OCI-LY7 (cell line): ENCODE measurements at regions not wholly inside any gene's neighbourhood (a gene's known extent, or its start where the extent isn't known, plus 50 kb on each side); places are given as distances from the start of the nearest gene placed in this dataset.
"Not testable (repeated sequence)": the region's sequence is repeated elsewhere in the genome, so short reads cannot be mapped to it uniquely, and the experiment has no call there.

ENCODE experiments used
- BruUV-seq: library from RNA; stranded (reverse); fragments of 400-500 nt; replicated peaks from 2 replicates; lab custom pipeline; 2021; lab: Mats Ljungman, UMichigan
- CTCF ChIA-PET: fragments of 300-600 bp; sonication (Branson Sonifier 250); formaldehyde crosslinking; loops from one replicate; lab custom pipeline; 2022; ENCODE audit warnings: antibody characterized with exemption; ENCODE audit not compliant: unreplicated experiment; lab: Charles Lee
- POLR2A ChIA-PET: fragments of 300-600 bp; sonication (Branson Sonifier 250); formaldehyde crosslinking; loops from one replicate; lab custom pipeline; 2022; ENCODE audit warnings: antibody characterized with exemption; lab: Charles Lee
- DNase-seq: peaks from one replicate; pipeline ENCODE4 v3.0.0-alpha.2; 2015; ENCODE audit warnings: low spot score
- H2AFZ ChIP-seq: fragments of 200-600 bp; sonication (generic), shearing (Covaris generic); 2 replicates; pipeline ENCODE4 v1.6.1; 2014; ENCODE audit warnings: mild to moderate bottlenecking, antibody characterized with exemption, low read length, moderate library complexity
- H3K27ac ChIP-seq: fragments of 200-600 bp; sonication (generic); 2 replicates; pipeline ENCODE4 v1.5.1; 2014; ENCODE audit warnings: mixed run types, low read depth, mild to moderate bottlenecking, moderate library complexity, low read length, inconsistent platforms; ENCODE audit not compliant: poor library complexity, severe bottlenecking
- H3K36me3 ChIP-seq: fragments of 200-600 bp; sonication (generic); 2 replicates; pipeline ENCODE4 v1.6.1; 2014; ENCODE audit warnings: mild to moderate bottlenecking, antibody characterized with exemption, low read length, moderate library complexity, mixed read lengths; ENCODE audit not compliant: insufficient read depth
- H3K4me1 ChIP-seq: fragments of 200-600 bp; sonication (generic); 2 replicates; pipeline ENCODE4 v1.5.1; 2014; ENCODE audit warnings: mild to moderate bottlenecking, low read length; ENCODE audit not compliant: insufficient read depth, poor library complexity, severe bottlenecking
- H3K4me2 ChIP-seq: fragments of 200-600 bp; sonication (generic); 2 replicates; pipeline ENCODE4 v1.6.1; 2014; ENCODE audit warnings: mild to moderate bottlenecking, low read length
- H3K4me3 ChIP-seq: fragments of 200-600 bp; sonication (generic); 2 replicates; pipeline ENCODE4 v1.5.1; 2014; ENCODE audit warnings: mild to moderate bottlenecking, low read depth, low read length; ENCODE audit not compliant: poor library complexity, severe bottlenecking
- H3K79me2 ChIP-seq: fragments of 200-600 bp; sonication (generic); 2 replicates; pipeline ENCODE4 v1.6.1; 2016; ENCODE audit warnings: low read depth, mild to moderate bottlenecking, low read length, moderate library complexity, mixed read lengths; ENCODE audit not compliant: insufficient read depth
- H3K9me2 ChIP-seq: fragments of 200-600 bp; sonication (generic); 2 replicates; pipeline ENCODE4 v1.6.1; 2016; ENCODE audit warnings: mild to moderate bottlenecking, low read length, mixed read lengths; ENCODE audit not compliant: insufficient read depth
- H3K9me3 ChIP-seq: fragments of 200-600 bp; sonication (generic); 2 replicates; pipeline ENCODE4 v1.6.1; 2014; ENCODE audit warnings: mild to moderate bottlenecking, mixed run types, low read length, mixed read lengths
- H4K20me1 ChIP-seq: fragments of 200-600 bp; sonication (generic); 2 replicates; pipeline ENCODE4 v1.6.1; 2014; ENCODE audit warnings: mild to moderate bottlenecking, antibody characterized with exemption, low read length, moderate library complexity, mixed read lengths; ENCODE audit not compliant: insufficient read depth
- EZH2phosphoT487 ChIP-seq: fragments of 200-600 bp; sonication (generic); IDR thresholded peaks from 2 replicates; pipeline ENCODE4 v1.6.1; 2018; ENCODE audit warnings: low read depth, borderline replicate concordance, mild to moderate bottlenecking, mixed run types, antibody characterized with exemption, low read length, moderate library complexity, mixed read lengths
- intact Hi-C: fragments of 100-400 bp; cut with micrococcal nuclease; formaldehyde crosslinking; loops from one replicate; pipeline ENCODE4 v1.10.0; 2022; ENCODE audit not compliant: unreplicated experiment
- TF ChIP-seq, protein P1 (sequence below): fragments of 200-600 bp; sonication (generic); conservative IDR thresholded peaks from 2 replicates; pipeline ENCODE4 v1.5.1; 2014; ENCODE audit warnings: mild to moderate bottlenecking, antibody characterized with exemption, low read length, moderate library complexity, mixed read lengths

DNA sequence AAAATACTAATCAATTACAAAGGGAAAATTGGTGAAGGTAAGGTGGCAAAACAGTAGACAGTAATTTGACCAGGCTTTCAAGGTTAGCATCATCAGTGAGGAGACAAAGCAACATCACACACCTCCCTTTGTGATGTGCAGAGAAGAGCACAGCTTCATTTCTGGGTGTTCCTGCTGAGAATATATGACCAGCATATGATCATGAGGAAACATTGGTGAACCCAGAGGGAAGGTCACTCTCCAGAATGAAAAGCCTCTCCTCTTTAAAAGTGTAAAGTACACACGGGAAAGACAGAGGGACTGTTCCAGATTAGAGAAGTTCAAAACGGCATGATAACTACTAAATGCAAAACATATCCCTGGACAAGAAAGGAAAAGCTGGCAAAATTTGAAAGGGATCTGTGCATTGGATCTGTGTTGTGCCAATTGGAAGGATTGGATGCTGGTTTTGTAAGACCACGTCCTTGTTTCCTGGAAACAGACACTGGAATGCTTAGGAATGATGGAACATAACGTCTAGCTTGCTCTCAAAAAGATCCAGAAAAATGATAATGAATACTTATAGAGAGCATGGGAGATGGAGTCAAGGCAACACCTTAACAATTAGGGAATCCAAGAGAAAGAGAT lies 80.6 kb upstream of the MITF start:
- POLR2A ChIA-PET = no interaction called here
- Histone ChIP-seq H3K36me3 (no peaks in the 10 kb centered on the region), H3K9me3 (no peaks in the 10 kb centered on the region), H4K20me1 (no peaks in the 10 kb centered on the region), H3K4me1 (no peaks in the 10 kb centered on the region), H3K79me2 (no peaks in the 10 kb centered on the region), H3K27ac (no peak overlapping the region), H3K4me2 (no peak overlapping the region), H2AFZ (no peak overlapping the region), H3K4me3 (no peak overlapping the region), H3K9me2 (no peaks in the 10 kb centered on the region)
- DNase-seq = no peak
- intact Hi-C loops = no loop called here
- no TSS peak for BruUV-seq
- CTCF ChIA-PET = no interaction called here
- no peak for TF ChIP-seq EZH2phosphoT487

DNA sequence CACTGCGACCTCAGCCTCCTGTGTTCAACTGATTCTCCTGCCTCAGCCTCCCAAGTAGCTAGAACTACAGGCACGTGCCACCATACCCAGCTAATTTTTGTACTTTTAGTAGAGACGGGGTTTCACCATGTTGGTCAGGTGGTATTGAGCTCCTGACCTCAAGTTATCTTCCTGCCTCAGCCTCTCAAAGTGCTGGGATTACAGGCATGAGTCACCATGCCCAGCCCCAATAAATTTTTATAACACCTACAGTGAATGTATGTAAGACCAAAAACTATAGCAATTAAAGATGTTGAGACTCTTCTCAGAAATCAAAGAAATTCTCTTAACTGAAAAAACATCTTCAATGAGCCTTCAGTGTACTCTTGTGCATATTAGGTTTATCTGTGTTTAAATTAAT lies 82.2 kb upstream of the MITF start:
- H3K27ac ChIP-seq, BruUV-seq, H3K4me2 ChIP-seq, H3K79me2 ChIP-seq, DNase-seq, H3K4me3 ChIP-seq, H3K9me3 ChIP-seq, H4K20me1 ChIP-seq, H2AFZ ChIP-seq, H3K9me2 ChIP-seq, H3K4me1 ChIP-seq, H3K36me3 ChIP-seq, intact Hi-C loops, CTCF ChIA-PET: not testable (repeated sequence)
- POLR2A ChIA-PET = interaction anchor here (0.9 kb wide), 1 partner anchor 27 kb away, joined by 3 read pairs; no protein-coding TSS in a partner anchor

DNA sequence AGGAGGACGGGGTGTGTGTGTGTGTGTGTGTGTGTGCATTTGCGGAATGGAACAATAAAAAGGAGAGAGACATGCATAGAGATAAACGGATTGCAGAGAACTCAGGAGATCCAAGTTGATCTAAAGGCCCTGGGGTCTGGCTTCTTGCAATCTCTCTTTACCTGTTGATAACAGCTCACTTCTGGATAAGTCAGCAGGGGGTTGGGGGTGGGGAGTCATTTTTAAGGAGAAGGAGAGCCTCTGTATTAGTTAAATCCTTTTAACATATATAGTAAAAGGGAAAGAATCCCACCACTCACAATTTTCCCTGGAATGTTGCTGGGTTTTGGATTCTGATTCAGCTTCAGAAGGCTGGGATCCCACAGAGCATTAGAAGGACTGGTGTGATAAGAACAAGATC lies 87.5 kb upstream of the MITF start:
- POLR2A ChIA-PET = no interaction called here

DNA sequence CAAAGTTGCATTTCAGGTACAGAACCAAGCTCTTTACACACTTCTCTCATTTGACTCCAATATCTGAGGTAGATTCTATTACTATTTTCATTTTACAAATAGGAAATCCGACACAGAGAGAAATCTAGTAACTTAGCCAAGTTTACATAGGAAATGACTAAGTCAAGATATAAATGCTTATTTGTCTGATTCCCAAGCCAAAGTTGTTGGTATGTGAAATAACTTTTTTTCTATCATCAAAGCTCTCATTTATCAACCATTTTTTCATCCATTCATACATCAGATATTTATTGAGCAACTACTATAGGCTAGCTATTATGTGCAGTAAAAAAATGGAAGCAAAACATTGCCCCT lies 89.2 kb upstream of the MITF start:
- BruUV-seq = no TSS peak
- intact Hi-C loops = no loop called here
- Histone ChIP-seq H3K4me3 (no peak overlapping the region), H3K4me1 (no peaks in the 10 kb centered on the region), H3K9me2 (no peaks in the 10 kb centered on the region), H3K4me2 (no peak overlapping the region), H3K27ac (no peak overlapping the region), H2AFZ (no peak overlapping the region), H4K20me1 (no peaks in the 10 kb centered on the region), H3K79me2 (no peaks in the 10 kb centered on the region), H3K36me3 (no peaks in the 10 kb centered on the region), H3K9me3 (no peaks in the 10 kb centered on the region)
- POLR2A ChIA-PET = no interaction called here
- TF ChIP-seq EZH2phosphoT487 = no peak
- TF ChIP-seq, protein P1, sequence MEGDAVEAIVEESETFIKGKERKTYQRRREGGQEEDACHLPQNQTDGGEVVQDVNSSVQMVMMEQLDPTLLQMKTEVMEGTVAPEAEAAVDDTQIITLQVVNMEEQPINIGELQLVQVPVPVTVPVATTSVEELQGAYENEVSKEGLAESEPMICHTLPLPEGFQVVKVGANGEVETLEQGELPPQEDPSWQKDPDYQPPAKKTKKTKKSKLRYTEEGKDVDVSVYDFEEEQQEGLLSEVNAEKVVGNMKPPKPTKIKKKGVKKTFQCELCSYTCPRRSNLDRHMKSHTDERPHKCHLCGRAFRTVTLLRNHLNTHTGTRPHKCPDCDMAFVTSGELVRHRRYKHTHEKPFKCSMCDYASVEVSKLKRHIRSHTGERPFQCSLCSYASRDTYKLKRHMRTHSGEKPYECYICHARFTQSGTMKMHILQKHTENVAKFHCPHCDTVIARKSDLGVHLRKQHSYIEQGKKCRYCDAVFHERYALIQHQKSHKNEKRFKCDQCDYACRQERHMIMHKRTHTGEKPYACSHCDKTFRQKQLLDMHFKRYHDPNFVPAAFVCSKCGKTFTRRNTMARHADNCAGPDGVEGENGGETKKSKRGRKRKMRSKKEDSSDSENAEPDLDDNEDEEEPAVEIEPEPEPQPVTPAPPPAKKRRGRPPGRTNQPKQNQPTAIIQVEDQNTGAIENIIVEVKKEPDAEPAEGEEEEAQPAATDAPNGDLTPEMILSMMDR = no peak
- DNase-seq = no peak
- CTCF ChIA-PET = no interaction called here

More for the DNA sequence above, 87.5 kb upstream of the MITF start:
- H3K79me2 ChIP-seq = no peaks in the 10 kb centered on the region
- no peaks in the 10 kb centered on the region for H3K36me3 ChIP-seq
- H3K4me1 ChIP-seq = no peaks in the 10 kb centered on the region
- no peak for DNase-seq
- H3K9me2 ChIP-seq = no peaks in the 10 kb centered on the region
- H4K20me1 ChIP-seq = no peaks in the 10 kb centered on the region
- H3K9me3 ChIP-seq = no peaks in the 10 kb centered on the region
- no peak for TF ChIP-seq EZH2phosphoT487
- H3K4me2 ChIP-seq = no peak overlapping the region
- CTCF ChIA-PET = no interaction called here
- intact Hi-C loops = no loop called here
- no peak overlapping the region for H2AFZ ChIP-seq
- BruUV-seq = no TSS peak
- H3K4me3 ChIP-seq = no peak overlapping the region
- H3K27ac ChIP-seq = no peak overlapping the region
